ACHN (cell line): ENCODE measurements at regions not wholly inside any gene's neighbourhood (a gene's known extent, or its start where the extent isn't known, plus 50 kb on each side); places are given as distances from the start of the nearest gene placed in this dataset.
A peak's percentile ranks its signal among the peaks of the same experiment; 100 is the strongest.

Source experiments
- DNase-seq: peaks from one replicate; pipeline ENCODE4 v3.0.0-alpha.2; 2015
- in situ Hi-C: cut with HindIII; loops from 2 replicates; pipeline ENCODE4 v1.10.0; 2017; ENCODE audit warnings: low sequenced_read_pairs, low pct_ligation_motif_present, low pct_unique_long_range_greater_than_20kb

- no peak for DNase-seq
- in situ Hi-C loops: no loop called here
Measured at GRCh38 chr16:64202571-64202970, 919.3 kb downstream of the CDH11 start.

DNA sequence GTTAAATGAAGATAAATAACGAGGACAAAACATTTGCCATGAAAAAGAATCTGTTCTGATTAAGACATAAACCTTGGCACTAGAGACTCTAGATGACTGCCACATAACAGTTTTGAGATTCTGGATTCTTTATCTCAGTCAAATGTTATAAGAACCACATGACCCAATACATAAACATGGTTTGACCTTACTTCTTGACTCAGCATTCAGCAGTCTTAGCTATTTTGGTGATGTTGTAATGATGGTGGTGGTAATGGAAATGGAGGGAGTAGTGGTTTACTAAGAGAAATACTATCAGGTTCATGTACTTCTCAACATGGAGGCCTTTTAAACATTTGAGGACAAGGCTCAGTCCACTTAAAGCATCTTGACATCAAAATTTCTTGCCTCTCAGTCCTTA lies 925.4 kb downstream of the CDH11 start:
- no peak for DNase-seq
- in situ Hi-C loops: no loop called here

DNA sequence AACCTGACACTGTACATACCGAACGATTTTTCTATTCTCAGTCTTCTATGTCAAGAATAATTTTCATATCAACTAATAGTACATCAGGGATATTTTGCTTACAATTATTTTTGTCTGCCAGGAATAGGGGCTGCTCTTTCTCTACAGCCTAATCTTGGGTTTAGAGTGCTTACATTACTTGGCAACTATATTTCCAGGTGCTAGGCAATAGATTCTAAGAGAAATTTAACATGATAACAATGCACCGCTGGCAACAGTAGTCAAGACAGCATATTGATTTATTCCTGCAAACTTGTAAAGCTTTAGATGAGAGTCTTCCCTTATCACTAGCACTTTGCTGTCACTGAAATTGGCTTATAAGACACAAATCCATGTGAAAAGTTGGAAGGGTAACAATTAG lies 935.9 kb downstream of the CDH11 start:
- in situ Hi-C loops: no loop called here
- DNase-seq: no peak

DNA sequence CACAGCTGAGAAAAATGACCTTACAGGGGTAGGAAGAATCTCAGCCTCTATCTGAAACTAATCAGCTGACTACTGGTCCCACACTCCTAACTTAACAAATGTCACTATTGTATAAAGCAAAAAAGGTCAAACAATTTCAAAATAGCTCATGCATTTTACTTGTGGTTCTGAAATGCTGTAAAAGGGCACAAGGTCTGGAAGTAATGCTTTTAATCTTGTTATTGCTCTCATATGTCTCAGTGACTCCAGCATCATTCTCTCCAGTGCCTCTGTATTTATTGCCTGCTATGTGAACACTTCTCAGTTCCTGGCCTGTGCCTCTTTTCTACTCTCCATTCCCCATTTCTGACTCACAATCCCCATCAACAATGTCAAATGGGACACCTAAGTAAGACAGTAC lies 937.7 kb downstream of the CDH11 start:
- no peak for DNase-seq
- in situ Hi-C loops: no loop called here

GRCh38 chr16:64182985-64183384 lies 938.9 kb downstream of the CDH11 start:
- no peak for DNase-seq
- in situ Hi-C loops: no loop called here

GRCh38 chr16:64181271-64181925 lies 940.5 kb downstream of the CDH11 start:
- in situ Hi-C loops: no loop called here
- no peak for DNase-seq

DNA sequence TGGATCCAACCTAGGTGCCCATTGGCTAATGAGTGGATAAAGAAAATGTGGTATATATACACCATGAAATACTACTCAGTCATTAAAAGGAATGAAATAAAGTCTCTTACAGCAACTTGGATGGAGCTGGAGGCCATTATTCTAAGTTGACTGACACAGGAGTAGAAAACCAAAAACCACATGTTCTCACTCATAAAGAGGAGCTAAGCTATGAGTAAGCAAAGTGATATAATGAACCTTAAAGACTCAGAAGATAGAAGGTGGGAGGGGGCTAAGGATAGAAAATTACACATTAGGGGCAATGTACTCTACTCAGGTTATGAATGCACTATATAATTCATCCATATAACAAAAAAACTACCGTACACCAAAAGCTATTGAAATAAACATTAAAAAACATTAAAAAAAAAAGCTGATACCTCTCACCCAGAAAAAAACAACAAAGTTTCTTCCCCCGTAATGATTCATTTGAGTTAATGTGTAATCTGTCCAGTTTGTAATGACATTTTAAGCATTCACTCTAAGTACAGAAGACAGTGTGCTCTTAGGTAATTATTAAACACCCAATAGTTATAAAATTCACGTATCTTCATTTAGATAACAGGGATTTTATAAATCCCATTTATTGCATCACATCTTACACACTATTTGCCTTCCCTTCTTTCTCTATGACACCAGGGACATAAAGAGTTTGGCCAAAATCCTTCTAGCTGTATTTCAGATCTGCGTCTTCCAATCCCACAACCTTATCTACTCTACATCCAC lies 941.5 kb downstream of the CDH11 start:
- in situ Hi-C loops: no loop called here
- DNase-seq: peak; percentile 62

GRCh38 chr16:64174327-64174726 lies 947.5 kb downstream of the CDH11 start:
- in situ Hi-C loops: no loop called here
- DNase-seq: no peak

GRCh38 chr16:64172652-64173051 lies 949.2 kb downstream of the CDH11 start:
- in situ Hi-C loops: no loop called here
- no peak for DNase-seq

DNA sequence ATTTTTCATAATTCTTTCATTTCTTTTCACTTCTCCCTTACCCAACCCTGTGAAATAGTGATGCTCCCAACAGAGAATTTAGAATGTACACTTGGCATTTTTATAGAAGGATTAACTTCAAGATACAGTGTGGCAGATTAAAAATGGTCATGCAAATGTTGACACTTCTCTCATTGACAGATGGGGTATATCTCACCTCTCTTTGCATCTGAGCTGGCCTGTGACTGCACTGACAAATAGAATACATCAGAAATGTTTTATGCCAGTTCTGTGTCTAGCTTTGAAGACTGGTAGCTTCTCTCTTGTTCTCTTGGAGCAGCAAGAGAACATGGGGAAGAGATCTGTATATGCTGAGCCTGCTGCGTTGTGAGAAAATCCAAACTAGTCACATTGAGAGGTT lies 949.6 kb downstream of the CDH11 start:
- in situ Hi-C loops: no loop called here
- no peak for DNase-seq

DNA sequence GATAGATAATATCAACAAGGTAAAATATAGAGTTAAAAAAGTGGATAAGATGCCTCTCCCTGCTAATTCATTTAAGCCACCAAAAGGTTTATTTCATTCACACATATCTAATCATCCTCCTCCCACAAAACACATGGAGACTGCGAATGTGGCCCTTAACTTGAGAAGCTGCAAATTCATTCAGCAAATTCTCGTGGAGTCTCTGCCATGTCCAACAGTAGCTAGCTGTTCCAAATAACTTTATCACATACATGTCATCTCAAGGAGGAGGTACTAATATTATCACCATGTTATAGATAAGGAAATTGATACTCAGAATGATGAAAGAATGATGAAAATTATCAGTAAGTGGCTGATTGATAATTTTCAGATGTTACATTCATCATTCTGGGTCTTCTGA lies 950.2 kb downstream of the CDH11 start:
- in situ Hi-C loops: no loop called here

GRCh38 chr16:64168371-64168770 lies 953.5 kb downstream of the CDH11 start:
- DNase-seq: no peak
- in situ Hi-C loops: no loop called here

More for the DNA sequence above, 950.2 kb downstream of the CDH11 start:
- no peak for DNase-seq

DNA sequence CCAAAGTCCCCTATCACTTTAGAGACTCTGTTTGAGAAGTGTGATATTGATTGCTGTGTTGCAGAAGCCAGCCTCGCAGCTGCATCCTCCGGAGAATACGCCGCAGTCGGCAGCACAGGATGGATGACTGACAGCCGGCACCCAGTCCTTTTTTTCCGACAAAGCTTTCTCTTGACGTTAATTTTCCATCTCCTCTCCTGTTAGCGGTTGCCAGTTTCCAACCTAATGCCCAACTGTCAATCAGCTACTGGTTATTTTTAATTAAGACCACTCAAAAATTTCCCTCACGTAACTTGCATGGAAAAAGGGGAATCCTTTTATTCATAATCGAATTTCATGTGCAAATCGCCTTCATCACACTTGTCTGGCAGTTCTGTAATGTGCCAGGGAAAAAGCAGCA lies 953.9 kb downstream of the CDH11 start:
- in situ Hi-C loops: no loop called here
- DNase-seq: no peak

- in situ Hi-C loops: no loop called here
- DNase-seq: no peak
Measured at GRCh38 chr16:64165368-64165767, 956.5 kb downstream of the CDH11 start.

DNA sequence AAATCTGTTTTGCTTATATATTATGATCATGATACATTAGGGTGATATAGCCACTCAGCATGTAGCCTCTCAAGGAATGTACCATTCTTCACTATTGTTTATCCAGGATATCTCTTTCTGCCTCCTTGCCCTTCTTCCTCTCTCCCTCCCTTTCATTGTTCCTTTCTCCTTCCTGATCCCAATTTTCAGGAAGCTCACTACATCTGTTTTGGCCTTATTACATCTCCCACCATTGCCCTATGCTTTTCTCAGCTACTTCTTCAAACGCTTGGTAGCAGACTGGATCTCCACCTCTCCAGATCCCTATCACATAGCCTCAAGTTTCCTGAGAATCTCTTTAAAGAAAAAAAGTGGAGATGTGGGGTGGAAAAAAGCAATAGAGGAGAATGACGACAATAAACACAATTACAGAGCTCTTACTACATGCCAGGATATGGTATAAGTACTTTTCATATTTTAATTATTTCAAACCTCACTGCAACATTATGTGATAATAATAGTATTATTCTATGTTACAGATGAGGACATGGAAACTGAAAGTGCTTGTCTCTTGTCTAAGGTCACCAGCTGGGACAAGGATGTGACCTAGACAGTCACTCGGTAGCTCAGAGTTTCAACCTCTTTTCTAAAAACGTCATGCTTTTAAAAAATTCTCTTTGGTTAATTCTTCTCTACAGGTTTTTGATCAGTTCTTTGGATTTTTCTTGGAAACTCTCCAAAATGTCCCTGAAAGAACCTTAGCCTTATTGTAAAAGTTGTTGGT lies 959.1 kb downstream of the CDH11 start:
- in situ Hi-C loops: no loop called here
- no peak for DNase-seq

DNA sequence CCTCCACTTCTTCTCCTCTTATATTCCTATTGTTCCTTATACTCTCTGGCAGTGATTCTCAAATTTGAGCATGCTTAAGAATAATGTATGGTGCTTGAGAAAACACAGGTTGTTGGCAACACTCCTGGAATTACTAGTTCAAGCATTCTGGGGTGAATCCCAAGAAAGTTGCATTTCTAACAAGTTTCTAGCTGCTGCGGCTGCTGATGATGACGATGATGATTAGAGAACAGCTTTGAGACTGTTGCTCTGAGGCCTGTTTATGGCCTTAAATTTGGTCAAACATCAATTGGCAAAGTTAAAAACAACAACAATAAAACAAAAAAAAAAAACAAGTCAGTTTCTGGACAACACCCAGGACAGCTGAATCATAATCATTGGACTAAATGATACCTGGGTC lies 961.9 kb downstream of the CDH11 start:
- in situ Hi-C loops: no loop called here
- DNase-seq: no peak

DNA sequence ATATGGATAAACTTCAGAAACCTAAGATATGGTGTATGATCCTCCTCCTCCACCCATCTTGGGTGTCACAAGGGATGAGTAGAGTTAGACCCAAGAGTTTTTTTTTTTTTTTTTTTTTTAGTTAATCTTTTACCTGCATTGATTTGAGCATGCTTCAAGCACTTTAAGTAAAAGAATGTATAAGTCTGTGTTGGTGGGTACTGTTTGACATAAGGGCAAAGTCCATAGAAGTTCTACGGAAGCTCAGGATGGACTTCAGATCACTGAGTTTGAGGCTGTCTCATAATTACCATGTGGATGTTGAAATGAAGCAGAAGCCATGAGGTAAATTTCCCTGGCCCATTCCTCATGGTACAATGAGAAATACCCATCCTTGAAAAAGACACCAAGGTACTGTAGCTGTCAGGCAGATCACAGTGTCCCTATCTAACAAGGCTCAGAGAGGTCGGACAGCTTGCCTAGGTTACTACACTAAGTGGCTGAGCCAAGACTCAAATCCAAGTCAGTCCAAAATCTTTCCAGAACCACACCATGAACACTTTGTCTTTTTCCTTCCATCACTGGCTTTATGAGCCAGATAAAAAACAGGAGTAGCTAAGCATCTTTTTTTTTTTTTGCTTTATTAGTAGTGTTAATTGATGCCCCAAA lies 962.8 kb downstream of the CDH11 start:
- in situ Hi-C loops: no loop called here
- DNase-seq: no peak

DNA sequence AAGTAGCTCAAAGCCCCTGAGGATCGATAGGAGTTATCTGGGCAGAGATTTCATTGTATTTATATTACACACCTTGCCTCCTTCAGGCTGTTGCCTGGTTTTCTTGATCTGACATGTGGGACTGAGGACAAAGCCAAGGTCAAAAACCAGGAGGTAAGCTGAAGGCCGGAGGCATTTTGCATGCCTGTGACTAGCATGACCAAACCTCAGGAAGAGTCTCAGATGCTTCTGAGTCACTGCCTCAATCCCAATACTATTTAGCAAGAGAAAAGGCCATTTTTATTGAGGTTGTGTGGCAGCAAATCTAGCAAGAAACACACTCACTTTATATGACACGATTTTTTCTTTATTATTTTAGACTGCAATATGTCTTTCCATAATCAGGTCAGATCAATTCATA lies 968.1 kb downstream of the CDH11 start:
- in situ Hi-C loops: no loop called here
- DNase-seq: no peak
